ENCODE measurements at regions not wholly inside any gene's neighbourhood (a gene's known extent, or its start where the extent isn't known, plus 50 kb on each side); places are given as distances from the start of the nearest gene placed in this dataset.
A peak's percentile ranks its signal among the peaks of the same experiment; 100 is the strongest.

GRCh38 chr6:134478764-134479399 is 161.0 kb upstream of the SGK1 start:
- DNase-seq: no peak

- DNase-seq: no peak
These were observed 160.2 kb upstream of the SGK1 start for GRCh38 chr6:134477991-134478635.

GRCh38 chr6:134474955-134475354 is 157.0 kb upstream of the SGK1 start:
- DNase-seq: no peak

- no peak for DNase-seq
These were observed 154.7 kb upstream of the SGK1 start for GRCh38 chr6:134472661-134473060.

GRCh38 chr6:134472046-134472445 is 154.1 kb upstream of the SGK1 start:
- DNase-seq: no peak

- DNase-seq: no peak
These were observed 152.6 kb upstream of the SGK1 start for GRCh38 chr6:134470457-134470975.

- no peak for DNase-seq
These were observed 152.0 kb upstream of the SGK1 start for GRCh38 chr6:134469702-134470456.

- no peak for DNase-seq
These were observed 150.7 kb upstream of the SGK1 start for GRCh38 chr6:134468633-134469032.

- DNase-seq: no peak
These were observed 149.7 kb upstream of the SGK1 start for GRCh38 chr6:134467620-134468019.

GRCh38 chr6:134466771-134467525 is 149.0 kb upstream of the SGK1 start:
- DNase-seq: no peak

- DNase-seq: no peak
These were observed 146.9 kb upstream of the SGK1 start for GRCh38 chr6:134464690-134465411.

- DNase-seq: no peak
These were observed 141.1 kb upstream of the SGK1 start for GRCh38 chr6:134458857-134459657.

- no peak for DNase-seq
These were observed 140.0 kb upstream of the SGK1 start for GRCh38 chr6:134457941-134458340.

- DNase-seq: peak in 1 of 2 donors; percentile 48
These were observed 138.3 kb upstream of the SGK1 start for GRCh38 chr6:134456226-134456625.

GRCh38 chr6:134455319-134455718 is 137.4 kb upstream of the SGK1 start:
- DNase-seq: no peak

GRCh38 chr6:134454794-134455193 is 136.9 kb upstream of the SGK1 start:
- no peak for DNase-seq

GRCh38 chr6:134453792-134454510 is 136.0 kb upstream of the SGK1 start:
- no peak for DNase-seq

- DNase-seq: peak in 1 of 2 donors; percentile 11
These were observed 135.0 kb upstream of the SGK1 start for GRCh38 chr6:134452906-134453305.

GRCh38 chr6:134451529-134451928 is 133.6 kb upstream of the SGK1 start:
- DNase-seq: no peak

- no peak for DNase-seq
These were observed 131.9 kb upstream of the SGK1 start for GRCh38 chr6:134449781-134450180.

- DNase-seq: no peak
These were observed 131.1 kb upstream of the SGK1 start for GRCh38 chr6:134449004-134449403.
